ENCODE measurements at regions not wholly inside any gene's neighbourhood (a gene's known extent, or its start where the extent isn't known, plus 50 kb on each side); places are given as distances from the start of the nearest gene placed in this dataset.

GRCh38 chr2:151197184-151198108 lies 64.2 kb downstream of the RBM43 start:
- Histone ChIP-seq H3K36me3 (ENCODE audit: control insufficient read depth, insufficient read depth, low read length) (no peaks in the 10 kb centered on the region), H3K27me3 (replicated peaks; ENCODE audit: control insufficient read depth, insufficient read depth, low read length) (no peaks in the 10 kb centered on the region), H3K4me3 (replicated peaks; ENCODE audit: low read depth, low read length) (no peak overlapping the region)
- DNase-seq (ENCODE audit: extremely low read depth, insufficient read length), result no peak
- TF ChIP-seq CTCF (IDR thresholded peaks at IDR 0.05; ENCODE audit: insufficient read depth, low read length, poor library complexity, severe bottlenecking), result no peak

GRCh38 chr2:151193576-151193975 lies 68.1 kb downstream of the RBM43 start:
- no peaks in the 10 kb centered on the region for H3K36me3 ChIP-seq (ENCODE audit: control insufficient read depth, insufficient read depth, low read length)
- no peaks in the 10 kb centered on the region for H3K27me3 ChIP-seq (replicated peaks; ENCODE audit: control insufficient read depth, insufficient read depth, low read length)
- no peak for DNase-seq (ENCODE audit: extremely low read depth, insufficient read length)
- H3K4me3 ChIP-seq (replicated peaks; ENCODE audit: low read depth, low read length), result no peak overlapping the region
- TF ChIP-seq CTCF (IDR thresholded peaks at IDR 0.05; ENCODE audit: insufficient read depth, low read length, poor library complexity, severe bottlenecking), result no peak

- no peak for DNase-seq (ENCODE audit: extremely low read depth, insufficient read length)
- no peaks in the 10 kb centered on the region for H3K27me3 ChIP-seq (replicated peaks; ENCODE audit: control insufficient read depth, insufficient read depth, low read length)
- H3K4me3 ChIP-seq (replicated peaks; ENCODE audit: low read depth, low read length), result no peak overlapping the region
- TF ChIP-seq CTCF (IDR thresholded peaks at IDR 0.05; ENCODE audit: insufficient read depth, low read length, poor library complexity, severe bottlenecking), result no peak
- H3K36me3 ChIP-seq (ENCODE audit: control insufficient read depth, insufficient read depth, low read length), result no peaks in the 10 kb centered on the region
Measured at GRCh38 chr2:151192681-151193080, 69.0 kb downstream of the RBM43 start.

GRCh38 chr2:151191001-151191400 lies 70.7 kb downstream of the RBM43 start:
- H3K36me3 ChIP-seq (ENCODE audit: control insufficient read depth, insufficient read depth, low read length), result no peaks in the 10 kb centered on the region
- no peak overlapping the region for H3K4me3 ChIP-seq (replicated peaks; ENCODE audit: low read depth, low read length)
- no peak for DNase-seq (ENCODE audit: extremely low read depth, insufficient read length)
- TF ChIP-seq CTCF (IDR thresholded peaks at IDR 0.05; ENCODE audit: insufficient read depth, low read length, poor library complexity, severe bottlenecking), result no peak
- H3K27me3 ChIP-seq (replicated peaks; ENCODE audit: control insufficient read depth, insufficient read depth, low read length), result no peaks in the 10 kb centered on the region

GRCh38 chr2:151189125-151189524 lies 72.5 kb downstream of the RBM43 start:
- H3K27me3 ChIP-seq (replicated peaks; ENCODE audit: control insufficient read depth, insufficient read depth, low read length), result no peaks in the 10 kb centered on the region
- H3K36me3 ChIP-seq (ENCODE audit: control insufficient read depth, insufficient read depth, low read length), result no peaks in the 10 kb centered on the region
- no peak for TF ChIP-seq CTCF (IDR thresholded peaks at IDR 0.05; ENCODE audit: insufficient read depth, low read length, poor library complexity, severe bottlenecking)
- no peak for DNase-seq (ENCODE audit: extremely low read depth, insufficient read length)
- no peak overlapping the region for H3K4me3 ChIP-seq (replicated peaks; ENCODE audit: low read depth, low read length)

All from GM06990 (cell line).